Naive thymus-derived CD4-positive, alpha-beta T cell (primary cell): ENCODE measurements at regions not wholly inside any gene's neighbourhood (a gene's known extent, or its start where the extent isn't known, plus 50 kb on each side); places are given as distances from the start of the nearest gene placed in this dataset.
"Not testable (repeated sequence)": the region's sequence is repeated elsewhere in the genome, so short reads cannot be mapped to it uniquely, and the experiment has no call there.

Source experiments
- ATAC-seq: fragments of 150-1000 bp; cut with Tn5 transposase; 2 replicates; pipeline ENCODE4 v1.10.0; 2021; ENCODE audit warnings: mild to moderate bottlenecking, moderate library complexity
- CTCF ChIA-PET: fragments of 350-600 bp; sonication (Branson Sonifier 250); formaldehyde crosslinking; loops from one replicate; lab custom pipeline; 2021; ENCODE audit warnings: antibody characterized with exemption; lab: Charles Lee
- POLR2A ChIA-PET: fragments of 350-600 bp; sonication (Branson Sonifier 250); formaldehyde crosslinking; loops from one replicate; lab custom pipeline; 2021; ENCODE audit warnings: antibody characterized with exemption, inconsistent platforms; lab: Charles Lee
- DNase-seq, 9 donors: peaks; one replicate each; pipeline versions ENCODE4 v3.0.0 to v3.0.0-alpha.2; 2020 to 2022; ENCODE audit warnings: mixed read lengths in 1 of 9
- H3K27ac ChIP-seq: one replicate; pipeline ENCODE4 v1.7.0; 2013; ENCODE audit warnings: mild to moderate bottlenecking, low read depth, low read length, moderate library complexity
- H3K27me3 ChIP-seq, 2 donors: one replicate each; pipeline ENCODE4 v1.7.0; 2013; ENCODE audit warnings: low read length in 2 of 2, mild to moderate bottlenecking in 2 of 2, moderate library complexity in 2 of 2; ENCODE audit not compliant: control insufficient read depth in 2 of 2, insufficient read depth in 2 of 2
- H3K36me3 ChIP-seq, 3 experiments: 1 replicate in 2 of 3; 2 replicates in 1 of 3; pipeline ENCODE4 v1.7.0; 2013; ENCODE audit warnings: low read length in 3 of 3, mild to moderate bottlenecking in 3 of 3, moderate library complexity in 1 of 3; ENCODE audit not compliant: insufficient read depth in 3 of 3, control insufficient read depth in 2 of 3
- H3K4me1 ChIP-seq, 2 donors: one replicate each; pipeline ENCODE4 v1.7.0; 2013; ENCODE audit warnings: low read length in 2 of 2, mild to moderate bottlenecking in 2 of 2, moderate library complexity in 1 of 2; ENCODE audit not compliant: control insufficient read depth in 2 of 2, insufficient read depth in 2 of 2
- H3K4me3 ChIP-seq: 2 replicates; pipeline ENCODE4 v1.7.0; 2013; ENCODE audit warnings: mild to moderate bottlenecking, low read length
- H3K9me3 ChIP-seq, 3 experiments: 1 replicate in 2 of 3; 2 replicates in 1 of 3; pipeline ENCODE4 v1.7.0; 2013; ENCODE audit warnings: low read length in 3 of 3; ENCODE audit not compliant: control insufficient read depth in 2 of 3
- H3K27ac Mint-ChIP-seq, 9 donors: one replicate each; pipeline ENCODE4 v1.8.0; 2020 to 2022; ENCODE audit warnings: mixed read lengths in 9 of 9, mild to moderate bottlenecking in 8 of 9, moderate library complexity in 5 of 9, inconsistent platforms in 2 of 9
- H3K27me3 Mint-ChIP-seq, 5 donors: one replicate each; pipeline ENCODE4 v1.8.0; 2021 to 2022; ENCODE audit warnings: mixed read lengths in 5 of 5, mild to moderate bottlenecking in 1 of 5
- H3K36me3 Mint-ChIP-seq, 5 donors: one replicate each; pipeline ENCODE4 v1.8.0; 2020 to 2022; ENCODE audit warnings: mixed read lengths in 5 of 5, mild to moderate bottlenecking in 3 of 5, inconsistent platforms in 1 of 5
- H3K4me1 Mint-ChIP-seq, 7 donors: one replicate each; pipeline ENCODE4 v1.8.0; 2020 to 2022; ENCODE audit warnings: mixed read lengths in 7 of 7, mild to moderate bottlenecking in 3 of 7, inconsistent platforms in 1 of 7
- H3K4me3 Mint-ChIP-seq, 10 donors: one replicate each; pipeline ENCODE4 v1.8.0; 2020 to 2022; ENCODE audit warnings: mild to moderate bottlenecking in 10 of 10, mixed read lengths in 10 of 10, moderate library complexity in 6 of 10, inconsistent platforms in 2 of 10
- H3K9me3 Mint-ChIP-seq, 11 donors: one replicate each; pipeline ENCODE4 v1.8.0; 2020 to 2022; ENCODE audit warnings: mixed read lengths in 11 of 11, mild to moderate bottlenecking in 4 of 11, inconsistent platforms in 1 of 11, moderate library complexity in 1 of 11
- intact Hi-C, 2 donors: fragments of 100-400 bp; cut with micrococcal nuclease; formaldehyde crosslinking; loops; one replicate each; pipeline ENCODE4 v1.15.1; 2023

DNA sequence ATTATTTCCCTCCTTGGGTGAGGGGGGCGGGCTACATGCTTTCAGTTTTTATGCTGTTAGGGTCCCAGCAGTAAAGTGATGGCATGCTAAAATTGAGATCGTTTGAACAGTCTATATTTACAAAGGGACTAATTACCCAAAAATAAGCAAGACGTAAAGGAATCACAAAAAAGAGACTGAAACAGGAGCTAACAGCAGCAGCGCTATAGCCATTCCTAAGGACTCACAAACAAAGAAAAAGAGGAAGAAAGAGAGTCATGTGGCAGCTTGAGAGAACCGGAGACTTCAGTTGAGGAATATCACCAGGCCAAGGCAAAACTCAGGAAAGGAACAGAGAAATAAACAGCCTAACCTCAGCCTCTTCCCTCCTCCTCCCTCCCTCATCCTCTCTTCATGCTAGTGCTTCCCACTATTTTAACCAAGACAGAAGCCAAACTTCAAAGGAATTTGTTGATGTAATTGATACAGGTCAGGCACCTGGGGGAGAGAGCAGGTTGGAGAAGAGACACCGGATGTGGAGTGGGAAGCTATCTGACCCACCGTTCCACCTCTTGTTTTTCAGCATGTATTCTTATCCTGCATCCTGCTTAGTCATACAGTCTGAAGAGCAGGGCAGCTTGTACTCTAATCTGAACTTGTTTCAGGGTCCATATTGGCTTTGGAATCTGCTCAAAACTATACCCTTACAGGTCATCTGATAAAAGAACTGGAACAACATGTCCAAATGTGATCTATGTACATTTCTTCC, 383.7 kb downstream of the NAF1 start:
- Mint-ChIP-seq H3K27ac (no peak overlapping the region), H3K9me3 (peaks cover 0 to 5% (median 0%) of the 10 kb centered on the region in 11 donors), H3K27me3 (peaks cover 0 to 5% (median 0%) of the 10 kb centered on the region in 5 donors), H3K36me3 (no peaks in the 10 kb centered on the region), H3K4me3 (no peak overlapping the region), H3K4me1 (no peaks in the 10 kb centered on the region)
- intact Hi-C loops, result no loop called here
- Histone ChIP-seq H3K27me3 (no peaks in the 10 kb centered on the region), H3K9me3 (no peaks in the 10 kb centered on the region), H3K36me3 (no peaks in the 10 kb centered on the region), H3K4me1 (no peaks in the 10 kb centered on the region), H3K4me3 (no peak overlapping the region), H3K27ac (no peak overlapping the region)
- no peak for DNase-seq
- ChIA-PET CTCF (no interaction called here), POLR2A (no interaction called here)
- ATAC-seq, result no peak

DNA sequence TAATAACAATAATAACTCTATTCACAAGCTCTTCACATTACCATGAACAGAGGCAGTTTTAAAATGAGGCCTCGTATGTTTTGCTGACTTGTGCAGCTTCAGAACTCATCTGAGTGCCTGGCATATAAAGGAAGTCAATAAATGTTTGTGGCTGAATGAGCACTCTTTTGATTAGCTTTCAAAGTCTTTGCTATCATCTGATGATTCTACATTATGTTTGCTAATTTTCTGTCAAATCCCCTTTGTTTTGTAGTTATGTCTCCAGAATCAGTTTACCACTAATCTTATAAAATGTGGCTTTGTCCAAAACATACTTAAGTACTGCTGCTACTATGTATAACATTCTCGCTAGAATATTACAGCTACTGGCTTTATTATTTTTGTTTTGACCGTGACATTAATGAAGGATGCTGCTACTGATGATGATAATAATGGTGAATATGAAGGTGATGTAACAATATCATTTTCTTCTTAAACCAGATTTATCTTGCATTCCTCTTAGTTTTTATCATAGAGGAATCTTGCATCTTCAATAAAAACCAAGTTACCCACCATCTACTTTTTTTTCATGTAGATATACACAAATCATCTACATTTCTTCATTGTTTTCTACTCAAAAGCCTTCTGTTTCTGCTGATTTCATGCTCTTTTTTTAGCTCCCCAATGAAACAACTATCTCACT, 384.5 kb downstream of the NAF1 start:
- intact Hi-C loops, result no loop called here
- H3K9me3 ChIP-seq, result no peaks in the 10 kb centered on the region
- H3K4me1 ChIP-seq, result no peaks in the 10 kb centered on the region
- H3K27me3 ChIP-seq, result no peaks in the 10 kb centered on the region
- no peaks in the 10 kb centered on the region for H3K36me3 Mint-ChIP-seq
- DNase-seq (no peak), ATAC-seq (no peak)
- no peak overlapping the region for H3K4me3 ChIP-seq
- no peaks in the 10 kb centered on the region for H3K36me3 ChIP-seq
- POLR2A ChIA-PET, result no interaction called here
- no peak overlapping the region for H3K27ac ChIP-seq
- H3K27me3 Mint-ChIP-seq, result peaks cover 0 to 5% (median 0%) of the 10 kb centered on the region in 5 donors
- H3K27ac Mint-ChIP-seq, result no peak overlapping the region
- H3K4me1 Mint-ChIP-seq, result no peaks in the 10 kb centered on the region
- H3K4me3 Mint-ChIP-seq, result no peak overlapping the region
- H3K9me3 Mint-ChIP-seq, result peaks cover 0 to 4% (median 0%) of the 10 kb centered on the region in 11 donors
- CTCF ChIA-PET, result interaction anchor here (0.6 kb wide), 1 partner anchor 42 kb away, joined by 3 read pairs; no protein-coding TSS in a partner anchor

DNA sequence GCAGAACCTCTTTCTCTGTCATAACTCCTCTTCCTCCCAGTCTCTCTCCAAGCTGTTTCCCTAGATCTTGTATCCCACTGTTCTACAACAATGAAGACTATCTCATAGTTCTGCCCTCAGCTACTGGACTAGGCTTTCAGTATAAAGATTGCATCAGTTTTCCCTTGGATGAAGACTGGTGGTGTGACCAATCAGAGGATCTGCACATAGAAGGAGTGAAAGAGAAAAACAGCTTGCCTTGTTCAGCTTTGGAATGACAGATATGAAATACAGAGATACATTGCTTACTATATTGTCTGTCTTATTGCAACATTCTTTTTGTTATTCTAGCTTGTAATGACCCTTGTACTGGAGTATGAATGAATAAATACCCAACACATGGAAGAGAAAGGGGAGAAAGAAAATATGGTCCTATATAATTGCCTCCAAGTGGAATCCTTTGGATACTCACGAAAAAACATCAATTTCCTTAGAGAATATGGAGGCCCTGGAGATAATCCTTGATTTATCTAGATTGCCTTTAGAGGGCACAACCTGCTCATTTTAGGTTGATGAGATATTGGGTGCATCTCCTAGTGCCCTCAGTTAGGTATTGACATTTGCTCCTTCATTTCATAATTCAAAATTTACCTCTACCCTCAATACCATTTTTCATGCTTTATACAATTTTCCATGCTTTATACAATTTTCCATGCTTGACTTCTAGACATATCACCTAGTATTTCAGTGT, 395.8 kb downstream of the NAF1 start:
- Histone ChIP-seq H3K4me3 (no peak overlapping the region), H3K27ac (no peak overlapping the region), H3K36me3 (no peaks in the 10 kb centered on the region), H3K27me3 (no peaks in the 10 kb centered on the region), H3K9me3 (no peaks in the 10 kb centered on the region), H3K4me1 (no peaks in the 10 kb centered on the region)
- H3K27me3 Mint-ChIP-seq, result no peaks in the 10 kb centered on the region
- DNase-seq, result no peak
- H3K36me3 Mint-ChIP-seq, result no peaks in the 10 kb centered on the region
- no peak overlapping the region for H3K27ac Mint-ChIP-seq
- ChIA-PET POLR2A (no interaction called here), CTCF (no interaction called here)
- peaks cover 0 to 6% (median 0%) of the 10 kb centered on the region in 11 donors for H3K9me3 Mint-ChIP-seq
- ATAC-seq, result no peak
- H3K4me3 Mint-ChIP-seq, result no peak overlapping the region
- H3K4me1 Mint-ChIP-seq, result no peaks in the 10 kb centered on the region
- intact Hi-C loops, result no loop called here

DNA sequence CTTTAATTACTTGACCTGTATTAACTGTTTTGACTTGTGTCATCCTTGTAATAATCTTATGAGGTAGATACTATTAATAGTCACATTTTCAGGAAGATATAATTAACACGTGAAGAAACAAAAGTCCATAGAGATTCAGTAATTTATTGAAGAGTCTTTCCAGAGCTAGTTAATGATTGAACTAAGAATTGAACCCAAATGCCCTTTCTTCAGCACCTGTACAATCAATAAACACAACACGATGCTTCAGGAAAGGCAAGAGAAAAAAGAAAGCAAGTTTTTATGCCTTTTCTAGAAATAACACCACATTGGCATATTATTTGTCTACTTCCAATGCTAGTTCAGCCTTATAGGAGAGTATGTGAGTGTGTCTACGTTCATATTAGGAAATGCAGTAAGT, 399.6 kb downstream of the NAF1 start:
- POLR2A ChIA-PET, result no interaction called here
- Histone ChIP-seq H3K27ac (no peak overlapping the region), H3K9me3 (no peaks in the 10 kb centered on the region), H3K4me1 (no peaks in the 10 kb centered on the region), H3K36me3 (no peaks in the 10 kb centered on the region), H3K4me3 (no peak overlapping the region), H3K27me3 (no peaks in the 10 kb centered on the region)
- ATAC-seq (no peak), DNase-seq (no peak)
- CTCF ChIA-PET, result no interaction called here
- no peak overlapping the region for H3K27ac Mint-ChIP-seq
- H3K4me1 Mint-ChIP-seq, result no peaks in the 10 kb centered on the region
- peaks cover 0 to 4% (median 0%) of the 10 kb centered on the region in 11 donors for H3K9me3 Mint-ChIP-seq
- intact Hi-C loops, result no loop called here
- no peak overlapping the region for H3K4me3 Mint-ChIP-seq
- H3K36me3 Mint-ChIP-seq, result no peaks in the 10 kb centered on the region
- H3K27me3 Mint-ChIP-seq, result no peaks in the 10 kb centered on the region

DNA sequence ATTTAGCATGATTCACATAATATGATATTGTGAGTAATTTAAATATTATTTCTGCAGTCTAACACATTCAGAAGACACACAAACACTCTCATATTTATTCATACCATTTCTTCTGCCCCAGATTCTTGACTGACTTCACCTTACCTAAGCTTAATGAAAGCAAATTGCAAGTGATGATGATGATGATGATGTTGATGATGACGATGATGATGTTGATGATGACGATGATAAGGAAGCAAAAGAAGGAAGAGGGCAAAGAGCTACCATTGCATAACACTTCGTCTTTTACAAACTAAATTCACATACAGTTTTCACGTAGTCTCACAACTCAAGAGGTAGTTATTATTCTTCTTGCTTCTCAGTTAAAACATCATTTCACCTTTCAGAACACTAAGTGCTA, 404.7 kb downstream of the NAF1 start:
- Histone ChIP-seq H3K4me3 (no peak overlapping the region), H3K9me3 (no peaks in the 10 kb centered on the region), H3K27ac (no peak overlapping the region), H3K36me3 (no peaks in the 10 kb centered on the region), H3K27me3 (no peaks in the 10 kb centered on the region), H3K4me1 (no peaks in the 10 kb centered on the region)
- CTCF ChIA-PET, result no interaction called here
- H3K27ac Mint-ChIP-seq, result no peak overlapping the region
- H3K27me3 Mint-ChIP-seq, result no peaks in the 10 kb centered on the region
- no peak for DNase-seq
- H3K36me3 Mint-ChIP-seq, result no peaks in the 10 kb centered on the region
- H3K4me3 Mint-ChIP-seq, result no peak overlapping the region
- intact Hi-C loops, result no loop called here
- ATAC-seq, result no peak
- no peaks in the 10 kb centered on the region for H3K4me1 Mint-ChIP-seq
- H3K9me3 Mint-ChIP-seq, result peaks cover 0 to 8% (median 0%) of the 10 kb centered on the region in 11 donors
- POLR2A ChIA-PET, result no interaction called here

DNA sequence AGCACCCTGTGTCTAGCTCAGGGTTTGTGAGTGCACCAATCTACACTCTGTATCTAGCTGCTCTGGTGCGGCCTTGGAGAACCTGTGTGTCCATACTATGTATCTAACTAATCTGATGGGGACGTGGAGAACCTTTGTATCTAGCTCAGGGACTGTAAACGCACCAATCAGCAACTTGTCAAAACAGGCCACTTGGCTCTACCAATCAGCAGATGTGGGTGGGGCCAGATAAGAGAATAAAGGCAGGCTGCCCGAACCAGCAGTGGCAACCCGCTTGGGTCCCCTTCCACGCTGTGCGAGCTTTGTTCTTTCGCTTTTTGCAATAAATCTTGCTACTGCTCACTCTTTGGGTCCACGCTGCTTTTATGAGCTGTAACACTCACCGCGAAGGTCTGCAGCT, 426.5 kb downstream of the NAF1 start:
- H3K9me3 ChIP-seq, H3K27ac ChIP-seq, H3K36me3 ChIP-seq, POLR2A ChIA-PET, H3K9me3 Mint-ChIP-seq, H3K27me3 Mint-ChIP-seq, H3K27me3 ChIP-seq, ATAC-seq, intact Hi-C loops, H3K4me1 Mint-ChIP-seq, H3K4me3 ChIP-seq, H3K4me3 Mint-ChIP-seq, CTCF ChIA-PET, H3K4me1 ChIP-seq, H3K27ac Mint-ChIP-seq, DNase-seq, H3K36me3 Mint-ChIP-seq: not testable (repeated sequence)
